Parathyroid adenoma (tissue), 2 donors: ENCODE measurements at regions not wholly inside any gene's neighbourhood (a gene's known extent, or its start where the extent isn't known, plus 50 kb on each side); places are given as distances from the start of the nearest gene placed in this dataset.

Experiments
- H2AFZ ChIP-seq: fragments of 300-600 bp; sonication (generic); one replicate; pipeline ENCODE4 v1.7.0; 2017; ENCODE audit warnings: antibody characterized with exemption, mild to moderate bottlenecking
- H3K27ac ChIP-seq: fragments of 300-600 bp; sonication (generic); one replicate; pipeline ENCODE4 v1.7.0; 2017
- H3K27me3 ChIP-seq: fragments of 300-600 bp; sonication (generic); one replicate; pipeline ENCODE4 v1.7.0; 2017; ENCODE audit warnings: low read length; ENCODE audit not compliant: control insufficient read depth, insufficient read depth
- H3K36me3 ChIP-seq: fragments of 300-600 bp; sonication (generic); one replicate; pipeline ENCODE4 v1.7.0; 2017; ENCODE audit warnings: low read length; ENCODE audit not compliant: control insufficient read depth, insufficient read depth
- H3K4me1 ChIP-seq: fragments of 300-600 bp; sonication (generic); one replicate; pipeline ENCODE4 v1.7.0; 2017; ENCODE audit warnings: control low read depth
- H3K4me2 ChIP-seq: fragments of 300-600 bp; sonication (generic); one replicate; pipeline ENCODE4 v1.7.0; 2017; ENCODE audit warnings: low read length
- H3K4me3 ChIP-seq: fragments of 300-600 bp; sonication (generic); one replicate; pipeline ENCODE4 v1.7.0; 2017; ENCODE audit warnings: low read depth, low read length
- H3K79me2 ChIP-seq: fragments of 300-600 bp; sonication (generic); one replicate; pipeline ENCODE4 v1.7.0; 2017; ENCODE audit warnings: control low read depth
- H3K9ac ChIP-seq: fragments of 300-600 bp; sonication (generic); one replicate; pipeline ENCODE4 v1.7.0; 2017; ENCODE audit warnings: mild to moderate bottlenecking
- H3K9me3 ChIP-seq: fragments of 300-600 bp; sonication (generic); one replicate; pipeline ENCODE4 v1.7.0; 2017; ENCODE audit warnings: low read length; ENCODE audit not compliant: control insufficient read depth
- TF ChIP-seq, protein P1 (sequence below): fragments of 300-600 bp; sonication (generic); IDR thresholded peaks from one replicate; pipeline ENCODE4 v1.7.0; 2017; ENCODE audit warnings: antibody characterized with exemption, mild to moderate bottlenecking
- donor health status: primary hyperparathyroidism.

- Histone ChIP-seq H3K79me2 (no peaks in the 10 kb centered on the region), H3K27ac (no peak overlapping the region), H2AFZ (no peak overlapping the region), H3K9ac (no peak overlapping the region), H3K4me3 (no peak overlapping the region), H3K9me3 (no peaks in the 10 kb centered on the region), H3K36me3 (no peaks in the 10 kb centered on the region), H3K27me3 (no peaks in the 10 kb centered on the region), H3K4me2 (no peak overlapping the region), H3K4me1 (no peaks in the 10 kb centered on the region)
- TF ChIP-seq, protein P1, sequence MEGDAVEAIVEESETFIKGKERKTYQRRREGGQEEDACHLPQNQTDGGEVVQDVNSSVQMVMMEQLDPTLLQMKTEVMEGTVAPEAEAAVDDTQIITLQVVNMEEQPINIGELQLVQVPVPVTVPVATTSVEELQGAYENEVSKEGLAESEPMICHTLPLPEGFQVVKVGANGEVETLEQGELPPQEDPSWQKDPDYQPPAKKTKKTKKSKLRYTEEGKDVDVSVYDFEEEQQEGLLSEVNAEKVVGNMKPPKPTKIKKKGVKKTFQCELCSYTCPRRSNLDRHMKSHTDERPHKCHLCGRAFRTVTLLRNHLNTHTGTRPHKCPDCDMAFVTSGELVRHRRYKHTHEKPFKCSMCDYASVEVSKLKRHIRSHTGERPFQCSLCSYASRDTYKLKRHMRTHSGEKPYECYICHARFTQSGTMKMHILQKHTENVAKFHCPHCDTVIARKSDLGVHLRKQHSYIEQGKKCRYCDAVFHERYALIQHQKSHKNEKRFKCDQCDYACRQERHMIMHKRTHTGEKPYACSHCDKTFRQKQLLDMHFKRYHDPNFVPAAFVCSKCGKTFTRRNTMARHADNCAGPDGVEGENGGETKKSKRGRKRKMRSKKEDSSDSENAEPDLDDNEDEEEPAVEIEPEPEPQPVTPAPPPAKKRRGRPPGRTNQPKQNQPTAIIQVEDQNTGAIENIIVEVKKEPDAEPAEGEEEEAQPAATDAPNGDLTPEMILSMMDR: no peak
These were observed 2104.7 kb downstream of the TP53TG3F start for GRCh38 chr16:35564148-35564547.

- Histone ChIP-seq H3K4me3 (no peak overlapping the region), H3K36me3 (no peaks in the 10 kb centered on the region), H3K79me2 (no peaks in the 10 kb centered on the region), H3K27me3 (no peaks in the 10 kb centered on the region), H2AFZ (no peak overlapping the region), H3K9me3 (no peaks in the 10 kb centered on the region), H3K4me1 (no peaks in the 10 kb centered on the region), H3K4me2 (no peak overlapping the region), H3K27ac (no peak overlapping the region), H3K9ac (no peak overlapping the region)
- TF ChIP-seq, protein P1: no peak
These were observed 2105.5 kb downstream of the TP53TG3F start for GRCh38 chr16:35564889-35565288.

- no peak overlapping the region for H3K27ac ChIP-seq
- TF ChIP-seq, protein P1: no peak
- H3K36me3 ChIP-seq: no peaks in the 10 kb centered on the region
- no peak overlapping the region for H3K4me3 ChIP-seq
- H3K9ac ChIP-seq: no peak overlapping the region
- H3K4me2 ChIP-seq: no peak overlapping the region
- H3K4me1 ChIP-seq: no peaks in the 10 kb centered on the region
- H3K27me3 ChIP-seq: no peaks in the 10 kb centered on the region
- no peaks in the 10 kb centered on the region for H3K9me3 ChIP-seq
- H2AFZ ChIP-seq: no peak overlapping the region
- H3K79me2 ChIP-seq: no peaks in the 10 kb centered on the region
These were observed 2106.2 kb downstream of the TP53TG3F start for GRCh38 chr16:35565626-35566025.

GRCh38 chr16:35569413-35569812 lies 2110.0 kb downstream of the TP53TG3F start:
- TF ChIP-seq, protein P1: no peak
- Histone ChIP-seq H2AFZ (no peak overlapping the region), H3K4me1 (no peaks in the 10 kb centered on the region), H3K27ac (no peak overlapping the region), H3K4me2 (no peak overlapping the region), H3K9me3 (no peaks in the 10 kb centered on the region), H3K9ac (no peak overlapping the region), H3K4me3 (no peak overlapping the region), H3K79me2 (no peaks in the 10 kb centered on the region), H3K27me3 (no peaks in the 10 kb centered on the region), H3K36me3 (no peaks in the 10 kb centered on the region)

DNA sequence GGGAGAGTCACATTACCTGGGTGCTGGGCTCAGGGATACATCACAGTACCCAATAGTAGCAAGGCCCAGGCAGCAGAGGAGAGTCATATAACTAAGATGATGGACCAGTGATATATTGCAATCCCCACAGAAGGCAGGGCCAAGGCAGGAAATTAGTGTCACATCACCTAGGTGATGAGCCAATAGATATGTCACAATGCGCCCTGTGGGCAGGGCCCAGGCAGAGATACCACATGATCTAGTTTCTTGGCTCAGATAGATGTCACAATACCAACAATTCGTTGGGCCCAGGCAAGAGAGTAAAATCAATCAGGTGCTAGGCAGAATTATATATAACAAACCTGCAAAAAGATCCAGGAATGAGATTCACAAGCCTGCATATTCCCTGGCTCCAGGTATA lies 2111.5 kb downstream of the TP53TG3F start:
- H2AFZ ChIP-seq: no peak overlapping the region
- no peak overlapping the region for H3K4me3 ChIP-seq
- H3K4me2 ChIP-seq: no peak overlapping the region
- H3K27me3 ChIP-seq: no peaks in the 10 kb centered on the region
- H3K27ac ChIP-seq: no peak overlapping the region
- H3K9me3 ChIP-seq: no peaks in the 10 kb centered on the region
- H3K36me3 ChIP-seq: no peaks in the 10 kb centered on the region
- TF ChIP-seq, protein P1: no peak
- no peaks in the 10 kb centered on the region for H3K4me1 ChIP-seq
- H3K79me2 ChIP-seq: no peaks in the 10 kb centered on the region
- H3K9ac ChIP-seq: no peak overlapping the region
